Sigmoid colon (tissue), 6 donors: ENCODE measurements at regions not wholly inside any gene's neighbourhood (a gene's known extent, or its start where the extent isn't known, plus 50 kb on each side); places are given as distances from the start of the nearest gene placed in this dataset.

Source experiments
- DNase-seq: peaks from one replicate; pipeline ENCODE4 v3.0.0-alpha.2; 2019
- H3K27ac ChIP-seq, 4 donors: fragments of 200-600 bp; sonication (generic); one replicate each; pipeline ENCODE4 v1.5.1; 2016 to 2019; ENCODE audit warnings: mild to moderate bottlenecking in 1 of 4
- H3K27me3 ChIP-seq, 3 donors: fragments of 200-600 bp; sonication (generic); one replicate each; pipeline ENCODE4 v1.5.1; 2019; ENCODE audit warnings: mild to moderate bottlenecking in 1 of 3
- H3K36me3 ChIP-seq, 4 donors: fragments of 200-600 bp; sonication (generic); one replicate each; pipeline ENCODE4 v1.5.1; 2016 to 2019
- H3K4me1 ChIP-seq, 4 donors: fragments of 200-600 bp; sonication (generic); one replicate each; pipeline ENCODE4 v1.5.1; 2017 to 2019
- H3K4me3 ChIP-seq, 4 donors: fragments of 200-600 bp; sonication (generic); one replicate each; pipeline ENCODE4 v1.5.1; 2017 to 2019; ENCODE audit warnings: mild to moderate bottlenecking in 2 of 4, moderate library complexity in 1 of 4
- H3K9me3 ChIP-seq, 4 donors: fragments of 200-600 bp in 3 of 4; sonication (generic) in 3 of 4; one replicate each; pipeline versions ENCODE4 v1.5.1 to v1.6.1; 2013 to 2019
- EP300 ChIP-seq, 4 donors: sonication (generic); formaldehyde crosslinking; IDR thresholded peaks; one replicate each; pipeline ENCODE4 v1.6.1; 2017; ENCODE audit warnings: antibody characterized with exemption in 4 of 4
- POLR2A ChIP-seq, 2 donors: fragments of 450-650 bp; IDR thresholded peaks; one replicate each; pipeline ENCODE4 v1.6.1; 2016; ENCODE audit warnings: antibody characterized with exemption in 2 of 2, mild to moderate bottlenecking in 2 of 2, moderate library complexity in 2 of 2
- POLR2AphosphoS5 ChIP-seq, 4 donors: sonication (generic); formaldehyde crosslinking; IDR thresholded peaks; one replicate each; pipeline ENCODE4 v1.6.1; 2017; ENCODE audit warnings: antibody characterized with exemption in 4 of 4
- WGBS, 2 donors: extraction: QIAGEN DNeasy Blood & Tissue Kit; methylation state at CpG; one replicate each; pipeline ENCODE4 v1.1.7; 2013; 5-methylcytosine and 5-hydroxymethylcytosine counted together
- intact Hi-C: fragments of 100-400 bp; cut with DNase I; formaldehyde crosslinking; loops from one replicate; pipeline ENCODE4 v1.15.1; 2023
- TF ChIP-seq, protein P1 (sequence below), 4 experiments: fragments of 450-650 bp in 3 of 4; fragments of 200-600 bp in 1 of 4; IDR thresholded peaks; one replicate each; pipeline ENCODE4 v1.5.1; 2016 to 2019; ENCODE audit warnings: antibody characterized with exemption in 4 of 4, mild to moderate bottlenecking in 3 of 4, moderate library complexity in 2 of 4
- donor health status: healthy with polysubstance abuse.
- donor health status: healthy.

GRCh38 chr14:98688446-98688845 lies 583.6 kb downstream of the BCL11B start:
- no peak for DNase-seq
- H3K27me3 ChIP-seq, result no peaks in the 10 kb centered on the region
- H3K4me1 ChIP-seq, result peaks cover 0 to 15% (median 0%) of the 10 kb centered on the region in 4 donors
- WGBS, 2 donors, result 91 to 97% methylated on average over 3 of the region's 3 CpGs
- H3K4me3 ChIP-seq, result no peak overlapping the region
- TF ChIP-seq, protein P1, sequence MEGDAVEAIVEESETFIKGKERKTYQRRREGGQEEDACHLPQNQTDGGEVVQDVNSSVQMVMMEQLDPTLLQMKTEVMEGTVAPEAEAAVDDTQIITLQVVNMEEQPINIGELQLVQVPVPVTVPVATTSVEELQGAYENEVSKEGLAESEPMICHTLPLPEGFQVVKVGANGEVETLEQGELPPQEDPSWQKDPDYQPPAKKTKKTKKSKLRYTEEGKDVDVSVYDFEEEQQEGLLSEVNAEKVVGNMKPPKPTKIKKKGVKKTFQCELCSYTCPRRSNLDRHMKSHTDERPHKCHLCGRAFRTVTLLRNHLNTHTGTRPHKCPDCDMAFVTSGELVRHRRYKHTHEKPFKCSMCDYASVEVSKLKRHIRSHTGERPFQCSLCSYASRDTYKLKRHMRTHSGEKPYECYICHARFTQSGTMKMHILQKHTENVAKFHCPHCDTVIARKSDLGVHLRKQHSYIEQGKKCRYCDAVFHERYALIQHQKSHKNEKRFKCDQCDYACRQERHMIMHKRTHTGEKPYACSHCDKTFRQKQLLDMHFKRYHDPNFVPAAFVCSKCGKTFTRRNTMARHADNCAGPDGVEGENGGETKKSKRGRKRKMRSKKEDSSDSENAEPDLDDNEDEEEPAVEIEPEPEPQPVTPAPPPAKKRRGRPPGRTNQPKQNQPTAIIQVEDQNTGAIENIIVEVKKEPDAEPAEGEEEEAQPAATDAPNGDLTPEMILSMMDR (IDR thresholded peaks at IDR 0.05), result no peak
- TF ChIP-seq EP300 (IDR thresholded peaks at IDR 0.05) (no peak), POLR2AphosphoS5 (IDR thresholded peaks at IDR 0.05) (no peak), POLR2A (IDR thresholded peaks at IDR 0.05) (no peak)
- no peaks in the 10 kb centered on the region for H3K36me3 ChIP-seq
- no peaks in the 10 kb centered on the region for H3K9me3 ChIP-seq
- no peak overlapping the region for H3K27ac ChIP-seq
- intact Hi-C loops, result no loop called here

- Histone ChIP-seq H3K27ac (no peak overlapping the region), H3K36me3 (no peaks in the 10 kb centered on the region), H3K9me3 (no peaks in the 10 kb centered on the region), H3K4me3 (no peak overlapping the region), H3K27me3 (no peaks in the 10 kb centered on the region), H3K4me1 (peaks cover 0 to 15% (median 0%) of the 10 kb centered on the region in 4 donors)
- intact Hi-C loops, result no loop called here
- WGBS, 2 donors, result 63 to 78% methylated on average over 3 of the region's 3 CpGs
- TF ChIP-seq POLR2AphosphoS5 (IDR thresholded peaks at IDR 0.05) (no peak), POLR2A (IDR thresholded peaks at IDR 0.05) (no peak), EP300 (IDR thresholded peaks at IDR 0.05) (no peak)
- TF ChIP-seq, protein P1 (IDR thresholded peaks at IDR 0.05), result no peak
- no peak for DNase-seq
These were observed 582.0 kb downstream of the BCL11B start for GRCh38 chr14:98689951-98690350.

- Histone ChIP-seq H3K27me3 (no peaks in the 10 kb centered on the region), H3K36me3 (no peaks in the 10 kb centered on the region), H3K4me3 (no peak overlapping the region), H3K4me1 (peaks cover 0 to 15% (median 0%) of the 10 kb centered on the region in 4 donors), H3K9me3 (no peaks in the 10 kb centered on the region), H3K27ac (no peak overlapping the region)
- no peak for DNase-seq
- 63 to 78% methylated on average over 5 of the region's 5 CpGs for WGBS, 2 donors
- intact Hi-C loops, result no loop called here
- TF ChIP-seq EP300 (IDR thresholded peaks at IDR 0.05), result no peak
- TF ChIP-seq, protein P1 (IDR thresholded peaks at IDR 0.05), result no peak
- no peak for TF ChIP-seq POLR2AphosphoS5 (IDR thresholded peaks at IDR 0.05)
- TF ChIP-seq POLR2A (IDR thresholded peaks at IDR 0.05), result no peak
These were observed 579.2 kb downstream of the BCL11B start for GRCh38 chr14:98692832-98693231.

GRCh38 chr14:98694541-98694940 lies 577.5 kb downstream of the BCL11B start:
- Histone ChIP-seq H3K4me3 (no peak overlapping the region), H3K27me3 (no peaks in the 10 kb centered on the region), H3K4me1 (peaks cover 0 to 15% (median 0%) of the 10 kb centered on the region in 4 donors), H3K27ac (no peak overlapping the region), H3K9me3 (no peaks in the 10 kb centered on the region), H3K36me3 (no peaks in the 10 kb centered on the region)
- TF ChIP-seq POLR2AphosphoS5 (IDR thresholded peaks at IDR 0.05), result no peak
- no peak for TF ChIP-seq EP300 (IDR thresholded peaks at IDR 0.05)
- TF ChIP-seq, protein P1 (IDR thresholded peaks at IDR 0.05), result no peak
- no peak for TF ChIP-seq POLR2A (IDR thresholded peaks at IDR 0.05)
- DNase-seq, result no peak
- intact Hi-C loops, result no loop called here

DNA sequence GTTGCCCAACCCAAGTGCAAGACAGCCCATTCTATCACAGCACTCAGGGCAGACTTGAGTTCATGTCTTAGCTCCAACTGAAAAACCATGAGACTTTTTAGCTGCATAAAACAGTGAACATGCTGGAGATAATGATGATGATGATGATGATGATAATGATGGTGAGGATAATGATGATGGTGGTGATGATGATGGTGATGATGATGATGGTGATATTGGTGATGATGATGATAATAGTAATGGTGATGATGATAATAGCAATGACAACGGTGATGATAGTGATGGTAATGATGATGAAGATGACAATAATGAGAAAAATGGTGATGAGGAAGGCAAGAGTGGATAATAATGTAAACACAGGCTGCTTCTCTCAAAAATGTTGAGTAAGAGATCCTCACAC lies 576.2 kb downstream of the BCL11B start:
- DNase-seq, result no peak
- Histone ChIP-seq H3K36me3 (no peaks in the 10 kb centered on the region), H3K4me3 (no peak overlapping the region), H3K27me3 (no peaks in the 10 kb centered on the region), H3K9me3 (no peaks in the 10 kb centered on the region), H3K4me1 (peaks cover 0 to 5% (median 0%) of the 10 kb centered on the region in 4 donors), H3K27ac (no peak overlapping the region)
- 80 to 90% methylated on average over 1 of the region's 1 CpG for WGBS, 2 donors
- intact Hi-C loops, result no loop called here
- TF ChIP-seq, protein P1 (IDR thresholded peaks at IDR 0.05), result no peak
- no peak for TF ChIP-seq EP300 (IDR thresholded peaks at IDR 0.05)
- TF ChIP-seq POLR2A (IDR thresholded peaks at IDR 0.05), result no peak
- TF ChIP-seq POLR2AphosphoS5 (IDR thresholded peaks at IDR 0.05), result no peak
